ENCODE measurements at regions not wholly inside any gene's neighbourhood (a gene's known extent, or its start where the extent isn't known, plus 50 kb on each side); places are given as distances from the start of the nearest gene placed in this dataset.

- no peak for TF ChIP-seq CTCF (IDR thresholded peaks at IDR 0.05; ENCODE audit: insufficient read depth, low read depth, low read length)
- no peak for TF ChIP-seq EZH2 (IDR thresholded peaks at IDR 0.05; ENCODE audit: insufficient read depth, low read length)
Observed at GRCh38 chr11:104679258-104679657, 219.0 kb downstream of the CASP12 start.
